GM10266 (cell line): ENCODE measurements at regions not wholly inside any gene's neighbourhood (a gene's known extent, or its start where the extent isn't known, plus 50 kb on each side); places are given as distances from the start of the nearest gene placed in this dataset.

Experiments used
- DNase-seq: peaks from one replicate; pipeline ENCODE4 v3.0.0; 2012; ENCODE audit errors: extremely low spot score
- CTCF ChIP-seq: IDR thresholded peaks from 2 replicates; pipeline ENCODE4 v1.5.1; 2012; ENCODE audit warnings: mild to moderate bottlenecking, low read depth; ENCODE audit not compliant: control insufficient read depth, insufficient read depth; ENCODE audit errors: missing control alignments

DNA sequence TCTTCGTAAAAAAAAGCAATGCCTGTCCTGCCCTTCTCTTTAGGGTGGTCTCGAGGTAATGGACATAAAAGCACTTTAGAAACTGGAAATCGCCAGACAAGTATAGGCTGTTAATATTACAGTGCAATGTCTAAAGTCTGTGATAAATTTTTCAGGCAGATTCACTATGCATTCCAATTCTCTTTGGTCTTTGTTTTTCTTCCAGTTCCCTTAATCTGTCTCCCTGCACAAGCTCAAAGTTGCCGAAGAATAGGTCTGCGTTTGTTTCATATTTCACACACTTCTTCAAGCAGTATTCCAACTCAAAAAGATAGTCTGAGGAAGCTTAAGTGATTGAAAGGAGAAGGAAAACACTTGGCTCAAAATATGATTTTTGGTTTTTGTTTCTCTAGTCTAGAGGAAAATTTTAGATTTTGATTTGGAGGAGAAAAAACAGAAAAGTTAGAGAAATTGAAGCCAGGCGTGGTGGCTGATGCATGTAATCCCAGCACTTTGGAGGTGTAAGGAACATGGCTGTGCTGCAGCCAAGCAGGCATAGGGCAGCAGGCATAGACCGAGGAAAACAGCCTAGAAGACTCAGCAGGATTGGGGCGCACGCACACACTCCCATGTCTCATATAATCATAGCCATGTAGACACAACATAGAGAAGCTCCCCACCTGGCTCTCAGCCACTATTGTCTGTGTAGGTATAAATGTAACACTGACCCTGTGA lies 96.2 kb upstream of the TMPO start:
- DNase-seq, result no peak
- TF ChIP-seq CTCF, result no peak

DNA sequence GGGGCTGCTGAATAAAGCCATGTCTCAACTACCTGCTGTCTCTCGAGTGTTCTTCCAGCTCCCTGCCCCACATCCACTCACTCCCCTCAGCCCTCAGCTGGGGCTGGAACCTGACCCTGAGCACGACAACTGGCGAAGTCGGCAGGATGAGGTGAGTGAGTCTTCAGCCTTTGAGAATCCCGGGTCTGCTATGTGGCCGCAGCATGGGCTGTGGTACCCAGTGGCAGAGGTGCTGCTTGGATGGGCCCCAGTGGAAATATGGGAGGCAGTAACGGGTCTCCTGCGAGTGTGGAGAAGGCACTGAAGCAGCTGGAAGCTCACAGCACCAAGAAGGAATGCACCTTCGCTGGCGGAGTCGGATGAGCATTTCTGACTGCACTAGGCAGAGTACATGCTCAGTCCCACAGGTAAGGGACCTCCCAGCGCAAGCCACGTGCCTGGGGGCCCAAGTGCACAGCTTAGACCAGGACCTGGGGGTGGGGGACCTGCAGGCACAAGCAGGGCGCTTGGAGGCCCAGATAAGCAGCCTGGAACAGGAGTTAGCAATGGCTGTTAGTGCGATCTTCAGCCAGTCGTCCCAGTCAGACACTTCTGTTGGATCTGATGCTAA lies 95.5 kb upstream of the TMPO start:
- DNase-seq, result no peak
- no peak for TF ChIP-seq CTCF

DNA sequence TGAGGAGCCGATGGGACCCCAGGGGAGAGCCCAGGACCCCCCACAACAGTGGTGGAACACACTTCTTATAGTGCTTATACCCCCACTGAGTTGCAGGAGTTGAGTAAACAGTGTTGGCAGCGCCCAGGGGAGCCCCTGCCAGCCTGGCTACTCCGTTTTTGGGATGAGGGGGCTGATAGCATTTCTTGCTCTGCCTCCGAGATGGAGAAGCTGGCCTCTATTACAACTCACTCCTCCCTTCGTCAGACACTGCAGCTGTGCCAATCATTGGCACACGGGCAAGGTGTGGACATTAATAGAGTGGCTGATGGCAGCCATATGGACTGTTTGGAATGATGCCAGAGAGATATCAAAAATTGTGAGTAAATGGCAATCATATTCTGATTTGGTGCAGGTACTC lies 94.9 kb upstream of the TMPO start:
- DNase-seq, result no peak
- no peak for TF ChIP-seq CTCF

DNA sequence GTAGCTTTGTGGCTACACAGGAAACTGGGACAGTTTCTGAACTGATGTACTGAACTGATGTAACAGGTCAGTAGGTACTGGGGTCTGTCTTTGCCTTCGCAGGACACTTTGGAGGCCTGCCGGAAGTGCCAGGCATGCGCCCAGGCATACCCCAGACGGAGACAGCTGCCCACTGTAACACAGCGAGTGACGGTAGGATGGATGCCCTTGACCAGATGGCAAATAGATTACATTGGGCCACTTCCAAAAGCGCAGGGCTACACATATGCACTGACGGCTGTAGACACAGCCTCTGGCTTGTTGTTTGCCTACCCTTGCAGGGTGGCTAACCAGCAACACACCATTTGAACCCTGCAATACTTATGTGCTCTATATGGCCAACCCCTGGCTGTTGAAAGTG lies 94.1 kb upstream of the TMPO start:
- no peak for DNase-seq

DNA sequence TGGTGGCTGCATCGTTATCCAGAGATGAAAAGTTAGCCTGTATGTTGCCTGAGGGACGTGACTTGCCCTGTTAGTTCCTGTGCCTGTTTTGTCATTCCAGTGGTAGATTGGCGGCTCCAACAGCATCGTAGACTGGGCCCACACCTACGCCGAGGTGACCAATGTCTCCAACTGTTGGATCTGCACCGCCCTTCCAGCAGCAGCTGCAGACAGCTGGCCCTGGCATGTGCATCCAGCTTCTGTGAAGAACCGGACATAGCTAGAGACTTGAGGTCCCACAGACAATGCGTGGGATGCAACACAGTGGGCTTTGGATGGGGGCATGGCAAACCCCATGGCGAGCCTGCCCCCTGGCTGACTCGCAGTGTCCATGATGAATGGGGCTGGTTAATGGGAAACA lies 93.0 kb upstream of the TMPO start:
- DNase-seq, result no peak
- TF ChIP-seq CTCF, result no peak

More for the DNA sequence above, 94.1 kb upstream of the TMPO start:
- TF ChIP-seq CTCF, result no peak

DNA sequence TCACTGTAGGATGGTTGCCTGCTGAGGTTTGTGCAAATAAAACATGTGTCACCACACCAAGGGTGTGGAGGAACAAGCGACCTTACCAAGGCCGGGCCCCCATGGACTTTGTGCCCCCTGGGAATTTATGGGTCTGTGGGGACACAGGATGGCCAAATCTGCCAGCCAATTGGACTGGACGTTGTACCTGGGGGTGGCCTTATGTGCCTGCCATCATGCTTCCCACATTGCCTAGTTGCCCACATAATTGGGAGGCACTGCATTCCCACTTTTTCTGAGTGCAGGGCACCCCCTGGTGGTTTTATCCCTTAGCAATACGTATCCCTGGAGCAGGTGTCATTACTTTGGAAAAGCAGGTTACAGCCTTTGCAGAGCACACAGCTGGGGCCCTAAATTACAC lies 92.6 kb upstream of the TMPO start:
- TF ChIP-seq CTCF, result no peak
- no peak for DNase-seq

- DNase-seq, result no peak
- TF ChIP-seq CTCF, result no peak
Measured at GRCh38 chr12:98423963-98424362, 91.4 kb upstream of the TMPO start.
